Caco-2 (cell line): ENCODE measurements at regions not wholly inside any gene's neighbourhood (a gene's known extent, or its start where the extent isn't known, plus 50 kb on each side); places are given as distances from the start of the nearest gene placed in this dataset.

Experiments
- BruUV-seq: library from RNA; stranded (reverse); fragments of 400-500 nt; replicated peaks from 2 replicates; lab custom pipeline; 2021; lab: Mats Ljungman, UMichigan
- CTCF ChIA-PET: fragments of 300-600 bp; sonication (Branson Sonifier 250); formaldehyde crosslinking; loops from one replicate; lab custom pipeline; 2022; ENCODE audit warnings: antibody characterized with exemption; lab: Charles Lee
- POLR2A ChIA-PET: fragments of 300-600 bp; sonication (Branson Sonifier 250); formaldehyde crosslinking; loops from one replicate; lab custom pipeline; 2022; ENCODE audit warnings: antibody characterized with exemption; lab: Charles Lee
- DNase-seq, 2 experiments: peaks; one replicate each; pipeline versions ENCODE4 v3.0.0 to v3.0.0-alpha.2; 2020 to 2022
- H3K27me3 ChIP-seq: replicated peaks from 2 replicates; pipeline ENCODE4 v1.6.0; 2011; ENCODE audit warnings: low read length; ENCODE audit not compliant: control insufficient read depth, insufficient read depth
- H3K36me3 ChIP-seq: 2 replicates; pipeline ENCODE4 v1.5.1; 2011; ENCODE audit warnings: low read length; ENCODE audit not compliant: control insufficient read depth, insufficient read depth
- H3K4me1 ChIP-seq: fragments of 250-450 bp; sonication (Bioruptor Pico); 2 replicates; pipeline ENCODE4 v1.5.1; 2020; ENCODE audit warnings: mild to moderate bottlenecking
- H3K4me3 ChIP-seq: 2 replicates; pipeline ENCODE4 v1.5.1; 2011; ENCODE audit warnings: low read depth, mild to moderate bottlenecking, control low read depth, low read length
- H3K9me3 ChIP-seq: fragments of 250-450 bp; sonication (Bioruptor Pico); 2 replicates; pipeline ENCODE4 v1.5.1; 2020; ENCODE audit warnings: mild to moderate bottlenecking, moderate library complexity
- H3K27ac Mint-ChIP-seq: one replicate; pipeline ENCODE4 v1.8.0; 2022; ENCODE audit warnings: mixed read lengths; ENCODE audit not compliant: unreplicated experiment
- H3K27me3 Mint-ChIP-seq: one replicate; pipeline ENCODE4 v1.8.0; 2022; ENCODE audit warnings: mixed read lengths; ENCODE audit not compliant: insufficient read depth, unreplicated experiment
- H3K36me3 Mint-ChIP-seq: one replicate; pipeline ENCODE4 v1.8.0; 2022; ENCODE audit warnings: mild to moderate bottlenecking, mixed read lengths; ENCODE audit not compliant: insufficient read depth, unreplicated experiment
- H3K4me1 Mint-ChIP-seq: one replicate; pipeline ENCODE4 v1.8.0; 2022; ENCODE audit warnings: low read depth, mixed read lengths; ENCODE audit not compliant: unreplicated experiment
- H3K4me3 Mint-ChIP-seq: one replicate; pipeline ENCODE4 v1.8.0; 2022; ENCODE audit warnings: mild to moderate bottlenecking, moderate library complexity, mixed read lengths; ENCODE audit not compliant: unreplicated experiment
- H3K9me3 Mint-ChIP-seq: one replicate; pipeline ENCODE4 v1.8.0; 2022; ENCODE audit warnings: mixed read lengths; ENCODE audit not compliant: unreplicated experiment
- intact Hi-C: fragments of 100-400 bp; cut with micrococcal nuclease; formaldehyde crosslinking; loops from one replicate; pipeline ENCODE4 v1.10.0; 2022; ENCODE audit not compliant: unreplicated experiment
- TF ChIP-seq, protein P1 (sequence below), 2 experiments: fragments of 200-600 bp in 1 of 2; IDR thresholded peaks; 1 replicate in 1 of 2; 2 replicates in 1 of 2; pipeline versions ENCODE4 v1.5.1 to v1.8.0; 2011 to 2022; ENCODE audit warnings: antibody characterized with exemption in 1 of 2, control low read depth in 1 of 2, inconsistent platforms in 1 of 2, low read depth in 1 of 2, low read length in 1 of 2, mild to moderate bottlenecking in 1 of 2, moderate library complexity in 1 of 2; ENCODE audit not compliant: insufficient read depth in 1 of 2, severe bottlenecking in 1 of 2, unreplicated experiment in 1 of 2

DNA sequence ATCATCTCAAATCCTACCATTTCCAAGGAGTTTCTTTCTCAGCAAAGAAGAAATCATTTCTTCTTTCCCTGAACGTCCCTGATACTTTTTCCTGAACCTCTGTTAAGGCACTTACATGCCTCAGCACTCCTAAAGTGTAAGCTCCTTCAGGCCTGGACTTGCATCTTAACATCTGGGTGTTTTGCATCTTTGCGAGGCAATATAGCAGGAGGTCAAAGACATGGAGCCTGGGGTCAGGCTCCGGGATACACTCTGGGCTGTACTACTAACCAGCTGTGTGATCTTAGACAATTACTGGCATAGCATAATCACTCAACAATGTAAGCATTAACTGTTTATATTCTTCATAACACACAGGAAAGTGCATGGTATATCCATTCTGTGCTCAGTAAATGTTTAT, 275.5 kb upstream of the BOD1L1 start:
- Histone ChIP-seq H3K36me3 (no peaks in the 10 kb centered on the region), H3K27me3 (no peaks in the 10 kb centered on the region), H3K4me1 (peaks cover 15% of the 10 kb centered on the region), H3K4me3 (no peak overlapping the region), H3K9me3 (no peaks in the 10 kb centered on the region)
- Mint-ChIP-seq H3K4me1 (peaks cover 10% of the 10 kb centered on the region), H3K4me3 (no peak overlapping the region), H3K36me3 (no peaks in the 10 kb centered on the region), H3K27me3 (no peaks in the 10 kb centered on the region), H3K9me3 (no peaks in the 10 kb centered on the region), H3K27ac (no peak overlapping the region)
- ChIA-PET POLR2A (no interaction called here), CTCF (no interaction called here)
- no peak for DNase-seq
- TF ChIP-seq, protein P1, sequence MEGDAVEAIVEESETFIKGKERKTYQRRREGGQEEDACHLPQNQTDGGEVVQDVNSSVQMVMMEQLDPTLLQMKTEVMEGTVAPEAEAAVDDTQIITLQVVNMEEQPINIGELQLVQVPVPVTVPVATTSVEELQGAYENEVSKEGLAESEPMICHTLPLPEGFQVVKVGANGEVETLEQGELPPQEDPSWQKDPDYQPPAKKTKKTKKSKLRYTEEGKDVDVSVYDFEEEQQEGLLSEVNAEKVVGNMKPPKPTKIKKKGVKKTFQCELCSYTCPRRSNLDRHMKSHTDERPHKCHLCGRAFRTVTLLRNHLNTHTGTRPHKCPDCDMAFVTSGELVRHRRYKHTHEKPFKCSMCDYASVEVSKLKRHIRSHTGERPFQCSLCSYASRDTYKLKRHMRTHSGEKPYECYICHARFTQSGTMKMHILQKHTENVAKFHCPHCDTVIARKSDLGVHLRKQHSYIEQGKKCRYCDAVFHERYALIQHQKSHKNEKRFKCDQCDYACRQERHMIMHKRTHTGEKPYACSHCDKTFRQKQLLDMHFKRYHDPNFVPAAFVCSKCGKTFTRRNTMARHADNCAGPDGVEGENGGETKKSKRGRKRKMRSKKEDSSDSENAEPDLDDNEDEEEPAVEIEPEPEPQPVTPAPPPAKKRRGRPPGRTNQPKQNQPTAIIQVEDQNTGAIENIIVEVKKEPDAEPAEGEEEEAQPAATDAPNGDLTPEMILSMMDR (IDR thresholded peaks at IDR 0.05; ENCODE audit: insufficient read depth in 1 of 2, low read depth in 1 of 2, low read length in 1 of 2, severe bottlenecking in 1 of 2, unreplicated experiment in 1 of 2) = no peak
- BruUV-seq = no TSS peak
- intact Hi-C loops = loop anchor here (10.0 kb wide), 1 partner anchor 282 kb away; no protein-coding TSS in a partner anchor

DNA sequence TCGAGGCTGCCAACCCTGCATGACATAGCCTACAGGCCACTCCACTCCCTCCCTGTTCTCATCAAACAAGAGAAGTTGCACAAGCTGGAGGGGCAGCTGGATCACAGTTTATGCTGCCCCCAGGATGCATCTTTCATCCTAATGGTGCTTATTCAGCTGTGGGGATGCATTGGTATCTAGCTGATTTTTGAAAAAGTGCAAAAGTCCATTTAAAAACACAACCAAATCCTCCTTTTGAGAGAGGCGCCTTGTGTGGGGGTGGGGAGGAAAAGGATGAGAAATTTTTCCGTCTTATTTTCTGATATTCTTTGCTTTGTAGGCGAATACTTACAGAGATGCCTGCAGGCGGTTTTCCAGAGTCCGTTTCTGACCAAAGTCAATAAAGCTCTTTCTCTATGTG, 276.4 kb upstream of the BOD1L1 start:
- H3K4me1 Mint-ChIP-seq = peaks cover 10% of the 10 kb centered on the region
- intact Hi-C loops = loop anchor here (10.0 kb wide), 1 partner anchor 281 kb away; no protein-coding TSS in a partner anchor
- POLR2A ChIA-PET = no interaction called here
- H3K4me3 ChIP-seq = no peak overlapping the region
- BruUV-seq = no TSS peak
- no peaks in the 10 kb centered on the region for H3K9me3 Mint-ChIP-seq
- H3K9me3 ChIP-seq = no peaks in the 10 kb centered on the region
- H3K36me3 Mint-ChIP-seq = no peaks in the 10 kb centered on the region
- peaks cover 18% of the 10 kb centered on the region for H3K4me1 ChIP-seq
- CTCF ChIA-PET = no interaction called here
- no peak overlapping the region for H3K4me3 Mint-ChIP-seq
- H3K27me3 Mint-ChIP-seq = no peaks in the 10 kb centered on the region
- H3K27me3 ChIP-seq = no peaks in the 10 kb centered on the region
- TF ChIP-seq, protein P1 (IDR thresholded peaks at IDR 0.05; ENCODE audit: insufficient read depth in 1 of 2, low read depth in 1 of 2, low read length in 1 of 2, severe bottlenecking in 1 of 2, unreplicated experiment in 1 of 2) = no peak
- DNase-seq = no peak
- H3K36me3 ChIP-seq = no peaks in the 10 kb centered on the region
- H3K27ac Mint-ChIP-seq = no peak overlapping the region

DNA sequence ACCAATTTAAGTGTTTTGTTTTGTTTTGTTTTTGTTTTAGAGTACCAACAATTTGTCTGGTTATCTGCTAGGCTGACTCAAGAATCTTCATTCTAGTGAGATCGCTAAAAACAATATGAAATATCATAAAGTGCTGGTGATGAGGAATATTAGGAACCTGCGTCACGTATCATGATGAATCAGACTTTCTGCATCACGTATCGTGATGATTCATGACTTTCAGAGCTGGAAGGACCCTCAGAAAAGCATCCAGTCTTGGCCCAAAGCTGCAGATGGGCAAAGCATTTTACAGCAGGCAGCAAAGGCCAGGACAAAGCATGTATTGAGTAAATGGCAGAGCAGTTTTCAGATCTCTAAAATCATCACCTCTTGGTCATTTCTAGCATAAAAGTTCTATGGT, 278.0 kb upstream of the BOD1L1 start:
- ChIA-PET POLR2A (no interaction called here), CTCF (no interaction called here)
- no peaks in the 10 kb centered on the region for H3K27me3 ChIP-seq
- DNase-seq = no peak
- H3K4me1 Mint-ChIP-seq = peaks cover 10% of the 10 kb centered on the region
- TF ChIP-seq, protein P1 (IDR thresholded peaks at IDR 0.05; ENCODE audit: insufficient read depth in 1 of 2, low read depth in 1 of 2, low read length in 1 of 2, severe bottlenecking in 1 of 2, unreplicated experiment in 1 of 2) = no peak
- H3K36me3 ChIP-seq = no peaks in the 10 kb centered on the region; the same call in 1 of the 2 replicates
- H3K4me3 Mint-ChIP-seq = no peak overlapping the region
- no peaks in the 10 kb centered on the region for H3K9me3 ChIP-seq
- H3K4me1 ChIP-seq = peaks cover 18% of the 10 kb centered on the region
- peaks cover 2% of the 10 kb centered on the region for H3K9me3 Mint-ChIP-seq
- H3K27ac Mint-ChIP-seq = no peak overlapping the region
- no peak overlapping the region for H3K4me3 ChIP-seq
- BruUV-seq = no TSS peak
- no peaks in the 10 kb centered on the region for H3K36me3 Mint-ChIP-seq
- no peaks in the 10 kb centered on the region for H3K27me3 Mint-ChIP-seq
- intact Hi-C loops = loop anchor here (10.0 kb wide), 1 partner anchor 279 kb away; no protein-coding TSS in a partner anchor
